ENCODE measurements at regions not wholly inside any gene's neighbourhood (a gene's known extent, or its start where the extent isn't known, plus 50 kb on each side); places are given as distances from the start of the nearest gene placed in this dataset.

DNA sequence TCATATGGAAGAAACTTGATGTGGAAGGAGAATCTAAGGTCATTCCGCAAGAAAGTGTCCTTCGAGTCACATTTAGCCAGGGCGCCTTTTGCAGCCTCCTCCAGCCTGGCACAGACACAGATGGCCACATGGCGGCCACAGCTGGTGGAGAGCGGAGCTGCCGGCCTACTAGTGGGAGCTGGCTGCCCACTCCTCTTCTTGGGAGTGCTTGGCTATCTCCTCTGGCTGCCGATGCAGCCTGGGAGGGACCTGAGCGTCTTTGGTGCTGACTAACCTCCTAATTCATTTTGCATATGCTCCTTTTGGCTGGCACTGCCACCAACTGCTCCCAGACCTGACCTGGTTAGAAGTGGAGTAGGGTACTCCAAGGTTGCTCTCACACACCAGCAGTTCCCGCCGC, 199.3 kb upstream of the MYT1L start:
- Histone ChIP-seq H3K4me3 (no peak overlapping the region), H3K27me3 (no peaks in the 10 kb centered on the region), H3K9me3 (no peaks in the 10 kb centered on the region), H3K4me1 (peaks cover 0 to 4% of the 10 kb centered on the region in 2 donors), H3K36me3 (no peaks in the 10 kb centered on the region), H3K27ac (no peak overlapping the region)
- TF ChIP-seq POLR2A (IDR thresholded peaks at IDR 0.05): no peak
- TF ChIP-seq, protein P1, sequence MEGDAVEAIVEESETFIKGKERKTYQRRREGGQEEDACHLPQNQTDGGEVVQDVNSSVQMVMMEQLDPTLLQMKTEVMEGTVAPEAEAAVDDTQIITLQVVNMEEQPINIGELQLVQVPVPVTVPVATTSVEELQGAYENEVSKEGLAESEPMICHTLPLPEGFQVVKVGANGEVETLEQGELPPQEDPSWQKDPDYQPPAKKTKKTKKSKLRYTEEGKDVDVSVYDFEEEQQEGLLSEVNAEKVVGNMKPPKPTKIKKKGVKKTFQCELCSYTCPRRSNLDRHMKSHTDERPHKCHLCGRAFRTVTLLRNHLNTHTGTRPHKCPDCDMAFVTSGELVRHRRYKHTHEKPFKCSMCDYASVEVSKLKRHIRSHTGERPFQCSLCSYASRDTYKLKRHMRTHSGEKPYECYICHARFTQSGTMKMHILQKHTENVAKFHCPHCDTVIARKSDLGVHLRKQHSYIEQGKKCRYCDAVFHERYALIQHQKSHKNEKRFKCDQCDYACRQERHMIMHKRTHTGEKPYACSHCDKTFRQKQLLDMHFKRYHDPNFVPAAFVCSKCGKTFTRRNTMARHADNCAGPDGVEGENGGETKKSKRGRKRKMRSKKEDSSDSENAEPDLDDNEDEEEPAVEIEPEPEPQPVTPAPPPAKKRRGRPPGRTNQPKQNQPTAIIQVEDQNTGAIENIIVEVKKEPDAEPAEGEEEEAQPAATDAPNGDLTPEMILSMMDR (IDR thresholded peaks at IDR 0.05 in 4 of 5, conservative IDR thresholded peaks at IDR 0.05 in 1 of 5): no peak
- intact Hi-C loops (cut with DNase I; ENCODE audit: low total_unique reads) (no loop called here), in situ Hi-C loops (cut with MboI; ENCODE audit: low sequenced_read_pairs in 4 of 4) (no loop called here)
- DNase-seq (no peak), ATAC-seq (no peak)

DNA sequence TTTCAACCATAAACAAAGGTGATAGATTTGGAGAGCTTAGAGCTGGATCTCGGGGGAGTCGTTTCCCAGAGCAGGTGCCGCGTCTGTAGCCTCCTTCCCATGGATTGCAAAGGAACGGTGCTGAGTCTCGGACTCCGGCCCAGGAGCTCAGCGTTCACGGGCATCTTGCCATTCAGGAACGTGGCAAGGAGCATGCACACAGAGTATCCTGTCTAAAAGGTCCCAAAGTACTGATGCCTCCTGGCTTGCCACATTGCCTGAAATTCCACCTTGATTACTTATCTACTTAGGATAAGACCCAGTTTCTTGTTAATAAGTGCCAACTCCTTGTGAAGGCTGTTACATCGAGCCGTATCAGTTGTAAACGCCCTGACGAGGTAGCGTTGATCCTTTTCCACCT, 197.8 kb upstream of the MYT1L start:
- Histone ChIP-seq H3K36me3 (no peaks in the 10 kb centered on the region), H3K4me3 (no peak overlapping the region), H3K27me3 (no peaks in the 10 kb centered on the region), H3K4me1 (peaks cover 0 to 4% of the 10 kb centered on the region in 2 donors), H3K27ac (no peak overlapping the region), H3K9me3 (no peaks in the 10 kb centered on the region)
- ATAC-seq (no peak), DNase-seq (no peak)
- no peak for TF ChIP-seq POLR2A (IDR thresholded peaks at IDR 0.05)
- TF ChIP-seq, protein P1 (IDR thresholded peaks at IDR 0.05 in 4 of 5, conservative IDR thresholded peaks at IDR 0.05 in 1 of 5): no peak
- in situ Hi-C loops (cut with MboI; ENCODE audit: low sequenced_read_pairs in 4 of 4): no loop called here
- intact Hi-C loops (cut with DNase I; ENCODE audit: low total_unique reads): no loop called here

DNA sequence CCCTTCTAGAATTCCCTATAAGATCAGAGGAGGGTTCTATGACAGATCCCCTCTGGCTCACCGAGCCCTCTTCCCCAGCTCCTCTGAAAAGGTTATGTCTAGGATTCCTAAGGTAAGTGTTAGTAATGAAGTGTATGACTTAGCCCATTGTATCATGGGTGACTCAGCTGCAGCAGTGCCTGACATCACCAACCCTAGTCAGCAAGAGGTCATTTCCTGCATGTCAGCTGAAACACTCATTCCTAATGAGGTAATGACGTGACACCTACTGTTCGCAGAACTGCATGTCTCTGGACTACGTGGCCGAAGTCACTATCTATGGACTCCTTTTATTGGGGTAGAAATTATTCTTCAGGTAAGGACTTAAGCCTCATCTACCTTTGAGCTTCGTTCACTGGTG, 196.1 kb upstream of the MYT1L start:
- TF ChIP-seq POLR2A (IDR thresholded peaks at IDR 0.05): no peak
- TF ChIP-seq, protein P1 (IDR thresholded peaks at IDR 0.05 in 4 of 5, conservative IDR thresholded peaks at IDR 0.05 in 1 of 5): no peak
- intact Hi-C loops (cut with DNase I; ENCODE audit: low total_unique reads): no loop called here
- H3K9me3 ChIP-seq: no peaks in the 10 kb centered on the region
- H3K27me3 ChIP-seq: no peaks in the 10 kb centered on the region
- DNase-seq (no peak), ATAC-seq (no peak)
- no peaks in the 10 kb centered on the region for H3K36me3 ChIP-seq
- in situ Hi-C loops (cut with MboI; ENCODE audit: low sequenced_read_pairs in 4 of 4): no loop called here
- H3K4me3 ChIP-seq: no peak overlapping the region
- peaks cover 0 to 8% of the 10 kb centered on the region in 2 donors for H3K4me1 ChIP-seq
- H3K27ac ChIP-seq: no peak overlapping the region

DNA sequence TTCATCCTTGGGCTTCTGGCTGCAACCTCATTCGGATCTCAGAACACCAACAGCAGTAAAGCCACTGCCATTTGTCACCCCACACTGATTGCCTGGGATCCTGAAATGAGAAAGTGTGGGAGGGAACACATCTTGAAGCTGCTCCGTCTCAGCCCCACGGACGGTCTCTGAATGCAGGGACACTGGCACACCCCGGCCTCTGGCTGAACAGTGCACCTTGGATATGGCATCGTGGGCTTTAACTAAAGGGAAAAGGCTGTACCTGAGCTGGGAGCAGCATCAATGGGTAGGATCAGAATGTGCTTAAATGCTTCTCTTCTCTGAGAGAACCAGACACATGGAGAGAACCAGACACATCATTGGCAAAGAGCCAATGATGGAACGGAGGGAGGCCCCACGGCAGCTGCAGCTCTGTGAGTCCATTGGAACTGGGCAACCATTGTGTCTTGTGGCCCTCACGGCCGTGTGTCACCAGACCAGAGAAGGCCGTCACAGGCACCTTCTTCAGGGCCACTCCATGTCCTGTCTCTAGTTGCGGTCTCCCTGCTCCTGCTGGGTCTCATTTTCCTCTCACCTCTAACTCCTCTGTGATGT, 193.4 kb upstream of the MYT1L start:
- no peak overlapping the region for H3K4me3 ChIP-seq
- H3K4me1 ChIP-seq: peaks cover 0 to 8% of the 10 kb centered on the region in 2 donors
- H3K27ac ChIP-seq: no peak overlapping the region
- in situ Hi-C loops (cut with MboI; ENCODE audit: low sequenced_read_pairs in 4 of 4): no loop called here
- H3K36me3 ChIP-seq: no peaks in the 10 kb centered on the region
- H3K27me3 ChIP-seq: no peaks in the 10 kb centered on the region
- TF ChIP-seq, protein P1 (IDR thresholded peaks at IDR 0.05 in 4 of 5, conservative IDR thresholded peaks at IDR 0.05 in 1 of 5): no peak
- TF ChIP-seq POLR2A (IDR thresholded peaks at IDR 0.05): no peak
- intact Hi-C loops (cut with DNase I; ENCODE audit: low total_unique reads): no loop called here
- no peak for ATAC-seq
- no peak for DNase-seq
- H3K9me3 ChIP-seq: no peaks in the 10 kb centered on the region

All from gastrocnemius medialis (tissue), 4 donors.